GF-D8 (cell line): ENCODE measurements at regions not wholly inside any gene's neighbourhood (a gene's known extent, or its start where the extent isn't known, plus 50 kb on each side); places are given as distances from the start of the nearest gene placed in this dataset.

Experiments used
- DNase-seq: peaks from one replicate; lab custom pipeline; 2025; lab: John Stamatoyannopoulos, UW

DNA sequence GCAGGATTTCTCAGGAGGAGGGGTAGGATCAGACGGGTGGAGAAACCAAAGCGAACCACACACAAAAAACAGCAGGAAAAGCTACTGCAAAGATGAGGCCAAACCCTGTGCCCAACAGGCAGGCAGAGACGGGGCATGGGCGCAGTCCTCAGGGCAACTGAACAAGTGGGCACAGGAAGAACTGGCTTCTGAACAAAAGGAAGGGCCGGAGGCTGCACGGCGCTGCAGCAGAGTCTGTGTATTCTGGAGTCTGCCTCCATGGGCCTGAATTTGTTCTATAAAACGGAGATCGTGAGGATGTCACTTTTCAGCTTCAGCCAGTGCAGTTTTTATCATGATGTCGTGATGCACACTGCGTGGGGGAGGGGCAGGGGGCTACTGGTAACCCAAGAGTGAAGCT, 1026.0 kb downstream of the TBC1D22A start:
- DNase-seq: no peak

DNA sequence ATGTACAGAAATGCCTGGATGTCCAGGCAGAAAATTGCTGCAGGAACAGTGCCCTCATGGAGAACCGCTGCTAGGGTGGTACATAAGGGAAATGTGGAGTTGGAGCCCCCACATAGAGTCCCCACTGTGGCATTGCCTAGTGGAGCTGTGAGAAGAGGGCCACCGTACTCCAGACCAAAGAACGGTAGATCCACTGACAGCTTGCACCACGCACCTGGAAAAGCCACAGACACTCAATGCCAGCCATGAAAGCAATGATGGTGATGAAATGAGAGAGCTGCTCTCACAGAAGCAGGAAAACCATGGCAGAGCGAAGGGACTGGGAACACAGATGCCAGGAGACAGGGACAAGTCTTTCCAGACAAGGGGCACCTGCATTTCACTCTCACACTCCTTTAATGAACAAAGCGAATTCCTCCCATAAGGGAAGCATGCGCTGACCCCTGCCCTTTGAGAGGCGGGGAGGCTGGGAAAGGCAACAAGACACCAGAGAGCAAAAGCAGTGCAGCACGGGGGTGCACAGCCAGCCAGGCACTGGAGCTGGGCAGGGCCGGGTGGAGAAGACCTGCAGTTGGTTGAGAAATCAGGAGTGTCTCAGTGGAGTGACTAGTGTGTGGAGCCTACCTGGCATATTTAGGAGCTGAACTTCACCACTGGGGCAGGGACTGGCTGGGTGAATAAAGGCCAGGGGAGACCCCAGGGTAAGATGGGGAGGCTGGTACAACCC, 1025.2 kb downstream of the TBC1D22A start:
- DNase-seq: no peak

DNA sequence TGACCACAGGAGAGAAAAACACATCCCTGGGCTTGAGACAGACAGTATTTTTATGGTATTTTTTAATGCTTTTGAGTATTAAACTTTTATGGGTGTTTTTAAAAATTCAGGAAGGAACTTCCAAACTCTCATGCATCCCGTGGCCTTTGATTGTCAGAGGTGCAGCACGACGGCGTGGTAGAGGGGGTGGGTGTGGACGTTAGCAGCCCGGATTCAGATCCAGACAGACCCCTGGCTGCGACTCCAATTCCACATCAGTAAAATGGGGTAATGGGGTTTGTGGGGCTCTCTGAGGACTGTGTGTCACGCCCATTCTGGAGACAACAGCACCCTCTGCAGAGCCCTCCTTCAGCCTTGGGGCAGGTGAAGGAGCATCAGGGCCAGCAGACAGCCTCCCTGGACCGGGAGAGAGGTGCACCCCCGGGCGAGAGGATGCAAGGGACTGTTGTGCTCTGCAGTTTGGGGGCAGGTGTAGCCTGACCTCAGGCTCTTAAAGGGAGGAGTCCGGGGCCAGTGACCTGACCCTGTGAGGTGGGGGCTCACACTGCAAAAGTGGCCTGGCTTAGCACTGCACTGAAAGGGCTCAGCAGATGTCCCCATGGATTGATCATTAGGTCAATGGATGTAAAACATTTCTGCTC, 1024.3 kb downstream of the TBC1D22A start:
- DNase-seq: no peak

DNA sequence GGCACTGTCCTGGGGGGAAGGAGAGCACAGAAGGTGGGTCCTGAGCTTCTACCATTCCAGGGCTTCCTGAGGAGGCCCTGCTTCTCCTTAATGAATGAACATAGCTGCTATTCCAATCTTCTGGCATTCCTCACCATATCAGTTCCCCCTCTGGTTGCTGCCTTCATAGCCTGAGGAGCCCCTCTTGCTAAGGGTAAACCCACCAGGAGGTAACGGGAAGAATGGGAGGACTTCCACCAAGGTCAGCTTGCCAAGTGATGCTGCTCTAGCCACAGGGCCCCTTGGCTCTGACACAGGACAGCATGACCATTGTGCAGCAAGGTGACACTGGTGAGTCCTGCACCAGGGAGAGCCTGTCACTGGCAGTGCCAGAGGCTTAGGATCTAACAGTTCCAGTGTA, 1022.5 kb downstream of the TBC1D22A start:
- no peak for DNase-seq

DNA sequence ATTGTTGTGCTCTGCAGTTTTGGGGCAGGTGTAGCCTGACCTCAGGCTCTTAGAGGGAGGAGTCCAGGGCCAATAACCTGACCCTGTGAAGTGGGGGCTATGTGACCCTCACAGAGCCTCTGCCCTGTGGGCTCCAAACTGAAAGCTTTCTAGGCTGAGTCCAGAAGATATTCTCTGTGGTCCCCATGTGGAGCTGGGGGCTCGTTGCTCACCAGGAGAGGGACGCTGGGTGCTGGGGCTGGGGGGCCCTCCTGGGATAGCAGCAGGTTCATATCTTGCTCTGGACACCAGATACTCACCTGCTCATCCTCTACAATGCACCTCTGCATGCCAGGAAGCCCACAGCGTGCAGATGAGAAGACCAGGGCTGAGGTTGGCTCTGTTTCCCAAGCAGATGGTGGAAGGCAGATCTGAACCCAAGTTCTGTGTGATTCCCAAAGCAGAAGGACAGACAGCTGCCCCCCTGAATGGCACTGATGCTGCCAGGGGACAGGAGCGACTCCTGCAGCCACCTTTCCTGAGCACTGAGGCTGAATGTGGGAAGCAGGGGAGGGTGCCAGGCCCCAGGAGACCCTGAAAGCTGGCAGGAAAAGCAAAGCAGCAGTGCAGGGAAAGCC, 1022.0 kb downstream of the TBC1D22A start:
- no peak for DNase-seq

DNA sequence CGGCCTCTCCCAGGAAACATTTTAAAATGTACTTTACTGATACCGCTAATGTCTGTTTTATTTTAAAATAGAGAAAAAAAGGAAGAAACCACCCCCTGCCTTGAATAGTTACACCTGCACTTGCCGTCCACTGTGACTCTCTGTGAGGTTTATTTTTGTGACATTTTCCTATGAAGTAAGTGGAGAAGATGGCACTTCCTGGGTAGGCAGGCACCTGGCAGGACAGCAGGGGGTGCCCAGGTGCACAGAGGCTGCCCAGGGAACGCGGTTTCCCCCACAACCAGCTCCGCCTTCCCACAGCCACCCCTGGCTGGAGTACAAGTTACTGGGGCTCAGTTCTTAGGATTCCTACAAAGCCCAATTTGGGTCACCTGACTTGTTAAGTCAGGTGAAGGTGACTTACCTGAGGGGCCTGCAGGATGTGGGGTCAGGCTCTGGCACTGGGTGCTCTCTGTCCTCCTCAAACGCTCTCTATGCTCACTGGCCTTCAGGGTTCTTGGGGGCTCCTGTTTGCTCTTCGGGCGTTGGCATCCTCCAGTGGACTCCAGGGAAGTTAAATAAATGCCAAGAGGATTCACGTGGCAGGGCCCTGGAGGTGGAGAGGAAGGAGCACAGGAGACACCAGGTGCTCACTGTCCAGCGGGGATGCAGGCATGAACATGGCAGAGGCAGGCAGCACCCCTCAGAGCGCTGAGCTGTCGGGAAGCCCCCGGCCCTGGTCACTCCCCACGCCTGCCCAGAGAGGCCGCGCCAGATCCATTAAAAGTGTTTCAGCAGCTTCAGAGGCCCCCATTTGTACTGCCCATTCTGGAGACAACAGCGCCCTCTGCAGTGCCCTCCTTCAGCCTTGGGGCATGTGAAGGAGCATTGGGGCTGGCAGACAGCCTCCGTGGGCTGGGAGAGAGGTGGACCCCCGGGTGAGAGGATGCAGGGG, 1021.2 kb downstream of the TBC1D22A start:
- DNase-seq: no peak

DNA sequence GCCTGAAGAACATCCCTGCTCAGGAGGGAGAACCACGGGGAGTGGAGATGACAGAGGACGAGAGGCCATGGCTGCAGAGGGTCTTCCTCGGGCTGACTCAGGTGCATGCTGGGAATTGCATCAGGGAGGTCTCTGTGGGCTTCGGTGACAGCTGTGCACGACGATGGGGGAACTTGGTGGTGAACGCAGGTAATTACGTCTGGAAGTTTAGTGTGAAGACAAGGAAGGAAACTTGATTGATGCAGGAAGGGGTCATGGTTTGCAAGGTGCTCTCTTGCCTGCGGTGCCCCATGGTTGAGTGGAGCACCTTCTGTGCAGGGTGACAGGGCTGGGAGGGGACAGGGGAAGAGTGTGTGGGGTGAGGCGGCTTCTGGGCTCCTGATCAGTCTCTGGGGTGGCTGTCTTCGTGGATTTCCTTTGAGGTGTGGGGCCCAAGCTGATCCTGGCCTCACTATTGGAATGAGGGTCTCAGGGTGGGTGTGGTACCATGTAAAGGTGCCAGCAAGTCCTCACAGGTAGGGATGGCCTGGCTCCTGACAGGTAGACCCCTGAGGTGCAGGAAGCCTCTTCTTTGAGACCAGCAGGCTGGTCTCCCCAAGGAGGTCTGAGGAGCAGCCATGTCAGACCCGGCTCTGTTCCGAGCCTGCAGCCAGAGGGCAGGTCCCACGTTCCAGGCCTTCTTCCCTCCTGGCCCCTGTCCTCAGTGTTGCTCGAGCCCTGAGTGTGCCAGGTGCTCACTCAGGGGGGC, 1020.1 kb downstream of the TBC1D22A start:
- DNase-seq: no peak

DNA sequence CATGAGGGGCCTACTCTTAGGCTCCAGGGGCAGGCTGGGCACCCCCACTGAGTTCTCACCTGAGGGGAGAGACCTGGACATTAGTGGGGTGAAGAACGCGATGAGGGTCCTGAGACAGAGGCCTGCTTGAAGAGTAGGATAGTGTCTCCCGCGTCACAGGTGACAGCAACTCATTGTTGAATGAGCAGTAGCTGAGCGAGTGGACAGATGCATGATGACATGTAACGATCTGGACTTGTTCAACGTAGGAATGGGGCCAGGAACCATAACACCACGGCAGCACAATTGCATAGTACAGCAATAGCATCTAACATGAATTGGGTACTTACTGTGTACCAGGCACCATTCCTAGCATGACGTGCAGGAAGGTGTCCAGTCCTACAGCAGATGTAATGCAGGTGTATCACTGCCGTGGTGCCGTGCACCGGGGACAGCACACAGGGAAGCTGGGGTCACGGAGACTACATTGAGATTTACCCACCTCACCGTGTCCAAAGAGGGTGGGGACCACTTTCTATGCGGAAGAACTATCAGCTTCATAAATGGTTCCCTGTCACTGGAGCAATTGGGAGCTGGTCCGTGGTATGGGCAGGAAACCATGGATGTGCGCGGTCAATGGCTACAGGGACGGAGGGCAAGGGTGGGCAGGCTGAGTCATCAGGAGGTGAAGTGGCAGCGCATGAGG, 1019.1 kb downstream of the TBC1D22A start:
- no peak for DNase-seq

DNA sequence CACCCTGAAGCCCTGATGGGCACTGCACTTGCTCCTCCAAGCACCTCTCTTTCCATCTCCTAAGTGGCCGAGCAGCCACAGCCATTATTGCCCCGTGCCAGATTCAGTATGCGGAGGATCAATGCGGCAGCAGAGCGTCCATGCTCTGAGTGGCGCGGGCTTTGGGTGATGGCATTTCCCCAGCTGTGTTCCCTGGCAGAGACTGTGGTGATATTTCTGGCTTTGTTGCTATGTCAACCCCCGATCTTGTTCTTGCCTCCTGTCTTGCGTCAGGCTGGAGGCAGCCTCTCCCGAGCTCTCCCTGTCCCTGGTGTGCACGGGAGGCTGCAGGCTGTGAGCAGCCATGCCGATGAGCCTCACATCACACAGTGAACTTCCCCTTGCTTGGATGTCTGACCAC, 1018.6 kb downstream of the TBC1D22A start:
- no peak for DNase-seq

DNA sequence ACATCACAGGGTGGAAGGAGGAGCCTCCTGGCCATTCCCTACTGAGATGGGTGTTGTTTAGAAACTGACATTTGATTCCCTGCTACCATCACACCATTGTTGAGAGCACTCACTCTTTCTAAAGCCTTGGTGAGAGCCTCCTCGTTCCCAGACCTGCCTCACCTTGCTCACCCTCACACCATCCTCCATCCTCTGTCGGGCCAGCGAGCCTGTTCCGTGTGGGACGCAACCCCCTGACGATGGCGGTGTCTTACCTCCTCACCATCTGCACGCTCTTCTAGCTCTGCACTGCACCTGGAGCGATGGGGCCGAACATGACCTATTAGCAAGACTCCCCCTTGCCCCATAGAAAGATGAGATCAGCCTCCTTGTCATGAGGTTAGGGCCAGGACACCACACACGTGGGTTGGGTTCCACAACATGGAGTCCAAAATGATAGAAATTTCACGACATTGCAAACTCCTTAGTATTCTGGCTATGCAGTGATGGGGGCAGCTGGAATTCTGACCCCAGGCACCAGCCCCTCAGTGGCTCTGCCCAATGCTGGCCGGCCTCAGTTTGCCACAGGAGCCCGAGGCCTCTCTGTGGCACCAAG, 1017.9 kb downstream of the TBC1D22A start:
- no peak for DNase-seq

DNA sequence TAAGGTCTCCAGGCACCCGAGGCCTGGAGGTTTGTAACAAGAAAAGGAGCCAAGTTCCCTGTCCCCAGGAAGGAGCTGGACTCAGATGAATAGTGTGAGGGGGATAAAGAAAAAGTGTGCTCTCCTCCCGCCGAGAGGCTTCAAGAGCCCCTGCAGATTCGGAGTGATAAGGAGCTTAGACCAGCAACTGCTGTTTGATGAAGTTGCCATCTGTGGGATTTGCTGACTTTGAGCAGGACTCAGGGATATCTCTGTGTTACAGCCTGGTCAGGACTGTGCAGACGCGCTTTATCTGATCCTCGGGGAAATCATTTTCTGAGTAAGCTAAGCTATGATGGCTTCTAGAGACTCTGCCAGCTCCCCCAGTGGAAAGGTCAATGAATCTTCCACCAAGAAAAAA, 1017.0 kb downstream of the TBC1D22A start:
- no peak for DNase-seq

DNA sequence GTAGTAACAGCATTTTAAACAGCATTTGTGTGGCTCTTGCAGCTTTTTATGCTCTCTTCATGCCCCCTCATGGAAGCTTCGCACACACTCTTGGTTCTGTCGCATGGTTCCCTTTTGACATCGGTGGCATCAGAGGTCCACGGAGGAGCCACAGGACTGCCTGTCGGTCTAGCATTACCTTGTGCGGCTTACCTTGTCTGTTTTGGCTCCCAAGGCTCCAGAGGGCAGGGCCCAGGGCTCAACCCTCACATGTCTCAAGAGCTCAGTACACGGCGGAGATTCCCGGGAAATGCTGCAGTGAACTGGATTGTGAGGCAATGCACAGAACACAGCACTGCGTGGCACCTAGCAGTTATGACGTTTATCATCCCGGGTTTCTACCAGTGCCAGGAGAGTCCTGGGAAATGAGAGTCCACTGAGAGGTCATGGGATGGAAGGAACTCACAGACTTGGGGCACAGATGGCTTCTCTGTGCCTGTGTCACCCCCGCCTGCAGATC, 1015.8 kb downstream of the TBC1D22A start:
- DNase-seq: no peak

DNA sequence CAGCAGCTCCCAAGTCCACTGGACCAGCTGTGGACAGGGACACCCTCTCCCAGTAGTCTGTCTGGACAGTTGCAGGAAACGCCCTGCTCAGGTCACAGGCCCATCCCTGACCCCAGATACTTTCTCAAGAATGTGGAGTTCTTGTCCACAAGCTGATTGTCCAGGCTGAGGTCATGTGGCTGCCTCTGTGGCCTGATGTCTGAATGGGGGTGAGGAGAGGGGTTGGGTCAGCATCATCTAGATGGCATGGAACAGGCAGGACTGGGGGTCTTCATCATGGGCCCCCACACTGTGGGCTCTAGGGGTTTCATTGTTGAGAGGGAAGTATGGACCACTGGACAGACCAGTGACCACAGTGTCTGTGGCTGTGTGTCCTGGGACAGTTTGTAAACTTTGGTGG, 1015.0 kb downstream of the TBC1D22A start:
- DNase-seq: no peak

DNA sequence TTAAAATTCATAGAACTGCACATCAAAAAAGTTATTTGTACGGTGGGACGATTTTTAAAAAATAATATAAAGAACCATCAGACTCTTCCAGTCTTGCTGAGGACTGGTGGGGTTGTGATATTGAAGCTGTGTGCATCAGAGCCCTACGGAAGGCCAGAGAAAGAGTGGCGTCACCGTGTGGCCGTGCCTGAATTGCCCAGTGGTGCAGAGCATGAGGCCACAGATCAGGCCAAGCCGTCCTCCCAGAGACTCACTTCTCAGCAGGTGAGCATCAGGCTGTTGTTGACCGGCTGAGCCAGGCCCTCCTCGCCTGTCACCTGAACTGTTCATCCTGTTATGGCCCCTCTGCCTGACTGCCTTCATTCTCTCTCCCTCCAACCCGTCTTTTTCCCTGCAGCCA, 1013.9 kb downstream of the TBC1D22A start:
- no peak for DNase-seq

DNA sequence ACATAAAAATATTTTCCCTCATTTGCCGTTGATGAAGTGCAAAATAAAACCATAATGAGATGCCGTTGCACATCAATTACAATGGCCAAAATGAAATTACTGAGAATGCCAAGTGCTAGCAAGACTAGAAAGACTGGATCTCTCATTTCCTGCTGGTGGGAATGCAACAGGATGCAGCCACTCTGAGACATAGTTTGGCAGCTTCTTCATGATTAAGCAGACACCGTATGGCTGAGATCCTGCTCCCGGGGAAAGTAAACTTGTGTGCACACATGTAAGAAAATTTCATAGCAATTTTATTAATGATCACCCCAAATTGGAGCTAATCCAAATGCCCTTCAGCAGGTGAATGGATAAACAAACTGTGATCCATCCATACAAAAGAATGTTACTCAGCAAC, 1013.2 kb downstream of the TBC1D22A start:
- no peak for DNase-seq

DNA sequence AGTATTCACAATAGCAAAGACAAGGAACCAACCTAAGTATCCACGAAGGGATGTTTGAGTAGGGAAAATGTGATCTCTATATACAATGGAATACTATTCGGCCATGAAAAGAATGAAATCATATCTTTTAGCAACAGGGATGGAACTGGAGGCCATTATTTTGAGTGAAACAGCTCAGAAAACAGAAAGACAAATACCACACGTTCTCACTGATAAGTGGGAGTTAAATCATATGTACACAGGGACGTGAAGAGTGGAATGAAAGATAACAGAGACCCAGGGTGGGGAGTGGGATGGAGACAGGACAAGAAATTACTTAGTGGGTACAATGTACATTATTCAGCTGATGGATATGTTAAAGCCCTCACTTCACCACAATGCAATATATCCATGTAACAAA, 1012.7 kb downstream of the TBC1D22A start:
- DNase-seq: no peak

DNA sequence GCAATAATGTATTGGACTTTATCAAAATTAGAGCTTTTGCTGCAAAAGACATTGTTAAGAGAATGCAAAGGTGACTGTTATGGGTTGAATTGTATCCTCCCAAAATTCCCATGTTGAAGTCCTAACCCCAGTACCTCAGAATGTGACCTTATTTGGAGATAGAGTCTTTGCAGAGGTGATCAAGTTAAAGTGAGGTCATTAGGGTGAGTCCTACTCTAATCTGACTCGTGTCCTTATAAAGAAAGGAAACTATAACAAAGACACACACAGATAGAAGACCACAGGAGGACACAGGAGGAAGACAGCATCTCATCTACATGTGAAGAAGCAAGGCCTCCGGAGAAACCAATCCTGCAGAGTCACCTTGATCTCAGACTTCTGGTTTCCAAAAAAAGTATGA, 1011.2 kb downstream of the TBC1D22A start:
- no peak for DNase-seq

DNA sequence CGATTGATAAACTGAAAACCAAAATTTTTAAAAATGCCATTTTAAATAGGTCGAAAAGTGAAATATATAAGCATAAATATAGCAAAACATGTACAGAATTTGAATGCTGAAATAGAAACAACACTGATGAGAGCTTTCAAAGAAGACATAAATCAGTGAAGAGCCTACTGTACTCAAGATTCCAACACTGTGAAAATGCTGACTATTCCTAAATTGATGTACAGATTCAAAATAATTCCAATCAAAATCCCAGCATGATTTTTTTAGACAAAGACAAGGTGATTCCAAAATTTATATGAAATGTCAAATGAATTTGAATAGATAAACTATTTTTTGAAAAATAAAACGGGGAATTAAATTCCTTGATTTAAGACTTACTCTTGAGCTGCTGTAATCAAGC, 1010.4 kb downstream of the TBC1D22A start:
- no peak for DNase-seq

DNA sequence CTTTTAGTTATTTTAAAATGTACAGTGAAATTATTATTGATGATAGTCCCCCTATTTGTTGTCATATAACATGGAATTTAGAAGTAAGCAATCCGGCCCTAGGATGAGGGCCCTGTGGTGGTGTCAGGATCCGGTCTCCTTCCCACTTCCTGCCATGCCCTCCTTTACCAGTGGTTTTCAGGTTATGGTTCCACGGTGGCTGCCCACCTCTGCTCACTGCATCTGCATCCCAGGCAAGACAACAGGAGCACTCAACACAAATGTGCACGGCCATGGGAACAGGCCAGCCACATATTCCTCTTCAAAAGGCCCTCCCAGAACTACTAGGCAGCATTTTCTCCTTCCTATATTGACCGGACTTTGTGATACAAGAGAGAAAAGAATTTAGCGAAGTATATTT, 1007.2 kb downstream of the TBC1D22A start:
- DNase-seq: no peak

DNA sequence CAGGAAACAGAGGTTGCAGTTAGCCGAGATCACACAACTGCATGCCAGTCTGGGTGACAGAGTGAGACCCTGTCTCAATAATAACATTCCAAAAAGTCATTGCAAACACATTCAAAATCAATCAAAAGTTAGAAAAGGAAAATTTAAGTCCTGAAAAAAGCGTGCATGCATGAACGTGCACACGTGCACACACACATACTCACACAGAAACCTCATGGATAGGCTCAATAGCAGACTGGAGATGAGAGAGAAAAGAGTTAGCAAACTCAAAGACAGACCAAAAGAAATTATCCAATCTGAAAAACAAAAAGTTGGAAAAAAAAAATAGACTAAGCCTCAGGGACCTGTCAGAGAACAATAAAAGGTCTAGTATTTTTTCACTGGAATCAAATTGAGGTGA, 1005.6 kb downstream of the TBC1D22A start:
- DNase-seq: no peak

DNA sequence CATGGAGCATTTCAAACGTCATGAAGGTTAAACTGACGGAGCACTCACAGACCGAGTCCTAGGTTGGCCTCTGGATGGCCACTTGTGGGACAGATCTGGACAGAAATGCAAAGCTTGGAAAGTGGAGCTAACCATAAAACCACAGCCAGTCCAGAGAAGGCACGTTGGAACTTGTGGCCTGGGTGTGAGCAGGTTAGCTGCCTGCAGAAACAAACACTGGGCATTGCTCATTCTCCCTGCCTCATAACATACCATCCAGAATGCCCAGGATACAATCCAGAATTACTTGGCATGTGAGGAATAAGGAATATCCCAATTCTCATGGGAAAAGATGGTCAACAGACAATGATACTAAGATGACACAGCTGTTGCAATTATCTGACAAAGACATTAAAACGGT, 1005.0 kb downstream of the TBC1D22A start:
- no peak for DNase-seq
